HepG2 (cell line): ENCODE measurements at regions not wholly inside any gene's neighbourhood (a gene's known extent, or its start where the extent isn't known, plus 50 kb on each side); places are given as distances from the start of the nearest gene placed in this dataset.

Experiments
- EHMT2 ChIP-seq: fragments of 200-600 bp; sonication (generic); IDR thresholded peaks from 2 replicates; pipeline ENCODE4 v1.7.0; 2017; ENCODE audit warnings: antibody characterized with exemption, low read depth, low read length, borderline replicate concordance
- EZH2 ChIP-seq: conservative IDR thresholded peaks from 2 replicates; pipeline ENCODE4 v1.6.1; 2012; ENCODE audit warnings: mild to moderate bottlenecking, low read depth, low read length, moderate library complexity
- KDM6A ChIP-seq: IDR thresholded peaks from 2 replicates; pipeline ENCODE4 v1.6.1; 2016; ENCODE audit warnings: low read depth
- MAZ ChIP-seq, 2 experiments: sonication (generic) in 1 of 2; formaldehyde crosslinking in 1 of 2; IDR thresholded peaks; 2 replicates each; pipeline versions ENCODE4 v1.5.0 to v1.6.1; 2012 to 2020; ENCODE audit warnings: low read depth in 2 of 2, mild to moderate bottlenecking in 2 of 2, borderline replicate concordance in 1 of 2, improper control_type of control experiment in 1 of 2, low read length in 1 of 2, missing genetic modification reagents in 1 of 2, moderate library complexity in 1 of 2
- POLR2A ChIP-seq, 2 experiments: IDR thresholded peaks; 2 replicates each; pipeline ENCODE4 v1.6.1; 2011; ENCODE audit warnings: low read depth in 2 of 2, low read length in 2 of 2, mild to moderate bottlenecking in 1 of 2, moderate library complexity in 1 of 2; ENCODE audit not compliant: insufficient read depth in 1 of 2
- U2AF1 ChIP-seq: fragments of 200-400 bp; formaldehyde crosslinking; optimal IDR thresholded peaks from 2 replicates; pipeline ENCODE3; 2017; ENCODE audit warnings: mild to moderate bottlenecking, low read depth, low read length
- ZKSCAN5 ChIP-seq: sonication (generic); formaldehyde crosslinking; IDR thresholded peaks from 2 replicates; pipeline ENCODE4 v1.5.1; 2020; ENCODE audit warnings: mild to moderate bottlenecking, missing genetic modification reagents
- ZNF747 ChIP-seq: sonication (generic); formaldehyde crosslinking; IDR thresholded peaks from 2 replicates; pipeline ENCODE4 v1.8.1; 2023; ENCODE audit warnings: missing genetic modification reagents, mild to moderate bottlenecking, borderline replicate concordance
- ZNF75D ChIP-seq: sonication (generic); formaldehyde crosslinking; IDR thresholded peaks from 2 replicates; pipeline ENCODE4 v1.8.1; 2023; ENCODE audit warnings: missing genetic modification reagents, mild to moderate bottlenecking, borderline replicate concordance
- TF ChIP-seq, protein P1 (sequence below): sonication (generic); formaldehyde crosslinking; IDR thresholded peaks from 2 replicates; pipeline ENCODE4 v1.4.0; 2020; ENCODE audit warnings: missing genetic modification reagents

- TF ChIP-seq ZKSCAN5 (CRISPR knock-in tag) (no peak), ZNF75D (no peak), KDM6A (CRISPR knock-in tag) (no peak), ZNF747 (CRISPR knock-in tag) (no peak), EZH2 (no peak), MAZ (IDR thresholded peaks at IDR 0.05; ENCODE audit: borderline replicate concordance, low read depth, low read length) (no peak), MAZ (CRISPR knock-in tag; IDR thresholded peaks at IDR 0.05; ENCODE audit: low read depth) (no peak), POLR2A (IDR thresholded peaks at IDR 0.05; ENCODE audit: insufficient read depth in 1 of 2, low read depth in 2 of 2, low read length in 2 of 2) (no peak), U2AF1 (no peak), EHMT2 (no peak)
- TF ChIP-seq, protein P1, sequence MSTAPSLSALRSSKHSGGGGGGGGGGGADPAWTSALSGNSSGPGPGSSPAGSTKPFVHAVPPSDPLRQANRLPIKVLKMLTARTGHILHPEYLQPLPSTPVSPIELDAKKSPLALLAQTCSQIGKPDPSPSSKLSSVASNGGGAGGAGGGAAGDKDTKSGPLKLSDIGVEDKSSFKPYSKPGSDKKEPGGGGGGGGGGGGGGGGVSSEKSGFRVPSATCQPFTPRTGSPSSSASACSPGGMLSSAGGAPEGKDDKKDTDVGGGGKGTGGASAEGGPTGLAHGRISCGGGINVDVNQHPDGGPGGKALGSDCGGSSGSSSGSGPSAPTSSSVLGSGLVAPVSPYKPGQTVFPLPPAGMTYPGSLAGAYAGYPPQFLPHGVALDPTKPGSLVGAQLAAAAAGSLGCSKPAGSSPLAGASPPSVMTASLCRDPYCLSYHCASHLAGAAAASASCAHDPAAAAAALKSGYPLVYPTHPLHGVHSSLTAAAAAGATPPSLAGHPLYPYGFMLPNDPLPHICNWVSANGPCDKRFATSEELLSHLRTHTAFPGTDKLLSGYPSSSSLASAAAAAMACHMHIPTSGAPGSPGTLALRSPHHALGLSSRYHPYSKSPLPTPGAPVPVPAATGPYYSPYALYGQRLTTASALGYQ (CRISPR knock-in tag), result no peak
Observed at GRCh38 chr12:5138256-5138655, 94.6 kb downstream of the KCNA5 start.
